OCI-LY1 (cell line): ENCODE measurements at regions not wholly inside any gene's neighbourhood (a gene's known extent, or its start where the extent isn't known, plus 50 kb on each side); places are given as distances from the start of the nearest gene placed in this dataset.
"Not testable (repeated sequence)": the region's sequence is repeated elsewhere in the genome, so short reads cannot be mapped to it uniquely, and the experiment has no call there.

ENCODE experiments used
- H2AFZ ChIP-seq: fragments of 200-600 bp; sonication (generic), shearing (Covaris generic); 2 replicates; pipeline ENCODE4 v1.6.0; 2014; ENCODE audit warnings: antibody characterized with exemption, mild to moderate bottlenecking, low read length
- H3F3A ChIP-seq: fragments of 200-600 bp; sonication (generic), shearing (Covaris generic); 2 replicates; pipeline ENCODE4 v1.6.0; 2014; ENCODE audit warnings: mild to moderate bottlenecking, antibody characterized with exemption, low read length, moderate library complexity; ENCODE audit not compliant: insufficient read depth
- H3K27ac ChIP-seq: fragments of 200-600 bp; sonication (generic); 2 replicates; pipeline ENCODE4 v1.5.1; 2014; ENCODE audit warnings: low read length, mixed run types, mild to moderate bottlenecking, low read depth; ENCODE audit not compliant: poor library complexity, severe bottlenecking
- H3K27me3 ChIP-seq: fragments of 200-600 bp; sonication (generic); 2 replicates; pipeline ENCODE4 v1.6.0; 2014; ENCODE audit warnings: antibody characterized with exemption, mild to moderate bottlenecking, low read length, moderate library complexity; ENCODE audit not compliant: insufficient read depth
- H3K36me3 ChIP-seq: fragments of 200-600 bp; sonication (generic); 2 replicates; pipeline ENCODE4 v1.6.1; 2014; ENCODE audit warnings: mild to moderate bottlenecking, antibody characterized with exemption, low read length, moderate library complexity, mixed read lengths; ENCODE audit not compliant: insufficient read depth
- H3K4me1 ChIP-seq: fragments of 200-600 bp; sonication (generic); 2 replicates; pipeline ENCODE4 v1.5.1; 2014; ENCODE audit warnings: mild to moderate bottlenecking, low read length, moderate library complexity; ENCODE audit not compliant: insufficient read depth, severe bottlenecking
- H3K4me2 ChIP-seq: fragments of 200-600 bp; sonication (generic), shearing (Covaris generic); 2 replicates; pipeline ENCODE4 v1.6.1; 2014; ENCODE audit warnings: low read length
- H3K4me3 ChIP-seq: fragments of 200-600 bp; sonication (generic); 2 replicates; pipeline ENCODE4 v1.5.1; 2014; ENCODE audit warnings: low read length, low read depth, mild to moderate bottlenecking, mixed read lengths; ENCODE audit not compliant: poor library complexity, severe bottlenecking
- H3K79me2 ChIP-seq: fragments of 200-600 bp; shearing (Covaris generic); 2 replicates; pipeline ENCODE4 v1.6.1; 2016; ENCODE audit warnings: mixed run types, low read length, mixed read lengths; ENCODE audit not compliant: insufficient read depth
- H3K9ac ChIP-seq: fragments of 200-600 bp; sonication (generic), shearing (Covaris generic); 2 replicates; pipeline ENCODE4 v1.6.1; 2014; ENCODE audit warnings: mild to moderate bottlenecking, low read length, mixed read lengths
- H3K9me2 ChIP-seq: fragments of 200-600 bp; sonication (generic), shearing (Covaris generic); 2 replicates; pipeline ENCODE4 v1.6.1; 2014; ENCODE audit warnings: low read depth, mild to moderate bottlenecking, low read length, mixed read lengths
- H3K9me3 ChIP-seq: fragments of 200-600 bp; shearing (Covaris generic); 2 replicates; pipeline ENCODE4 v1.6.1; 2014; ENCODE audit warnings: low read length, mixed read lengths
- H4K20me1 ChIP-seq: fragments of 200-600 bp; sonication (generic), shearing (Covaris generic); 2 replicates; pipeline ENCODE4 v1.6.0; 2016; ENCODE audit warnings: mild to moderate bottlenecking, low read length; ENCODE audit not compliant: insufficient read depth

DNA sequence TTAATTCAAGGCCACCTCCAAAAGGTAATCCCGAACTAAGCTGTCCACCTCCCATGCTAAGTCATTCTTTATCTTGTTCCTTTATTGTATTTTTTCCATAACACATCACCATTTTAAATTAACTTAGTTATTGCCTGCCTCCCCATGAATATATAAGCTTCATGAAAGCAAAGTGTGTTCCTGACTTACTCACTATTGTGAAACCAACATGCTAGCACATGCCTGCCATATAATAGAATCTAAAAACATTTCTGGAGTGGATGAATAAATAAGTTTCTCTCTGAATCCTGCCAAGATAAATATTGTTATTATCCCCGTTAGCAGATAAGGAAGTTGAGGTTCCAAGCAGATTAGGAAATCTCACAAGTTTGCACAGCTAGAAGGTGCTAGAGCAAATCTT lies 98.7 kb upstream of the RRN3 start:
- not testable (repeated sequence) for H3K4me2 ChIP-seq, H3K4me3 ChIP-seq, H2AFZ ChIP-seq, H3K36me3 ChIP-seq, H3K9me2 ChIP-seq, H3K27me3 ChIP-seq, H3K9ac ChIP-seq, H3K9me3 ChIP-seq, H4K20me1 ChIP-seq, H3K79me2 ChIP-seq, H3F3A ChIP-seq, H3K4me1 ChIP-seq, H3K27ac ChIP-seq

- H3K79me2 ChIP-seq, H3K27ac ChIP-seq, H3K4me2 ChIP-seq, H3K4me1 ChIP-seq, H3K9ac ChIP-seq, H3K9me3 ChIP-seq, H3K36me3 ChIP-seq, H4K20me1 ChIP-seq, H2AFZ ChIP-seq, H3K9me2 ChIP-seq, H3K4me3 ChIP-seq, H3K27me3 ChIP-seq, H3F3A ChIP-seq: not testable (repeated sequence)
Observed at GRCh38 chr16:15192197-15192596, 98.1 kb upstream of the RRN3 start.

DNA sequence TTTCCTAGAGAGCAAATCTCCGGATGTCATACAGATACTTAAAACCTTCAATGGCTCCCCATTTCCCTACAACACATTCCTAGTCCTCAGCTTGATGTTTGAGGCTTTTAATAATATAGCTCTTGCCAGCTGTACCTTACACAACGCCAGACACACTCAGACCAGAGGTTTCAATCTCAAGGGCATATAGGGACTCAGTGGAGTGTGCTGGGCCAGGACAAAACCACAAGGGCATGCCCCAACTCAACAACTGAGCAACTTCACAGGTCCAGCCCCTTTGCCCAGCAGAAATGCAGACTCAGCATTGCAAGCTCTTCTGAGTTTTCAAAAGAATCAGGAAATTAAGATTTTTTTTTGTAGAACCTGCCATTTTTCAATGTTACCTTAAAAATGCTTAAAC lies 95.4 kb upstream of the RRN3 start:
- not testable (repeated sequence) for H3K9ac ChIP-seq, H3F3A ChIP-seq, H2AFZ ChIP-seq, H3K4me1 ChIP-seq, H4K20me1 ChIP-seq, H3K9me2 ChIP-seq, H3K9me3 ChIP-seq, H3K4me2 ChIP-seq, H3K27me3 ChIP-seq, H3K36me3 ChIP-seq, H3K27ac ChIP-seq, H3K4me3 ChIP-seq, H3K79me2 ChIP-seq
